WTC11 (cell line): ENCODE measurements at regions not wholly inside any gene's neighbourhood (a gene's known extent, or its start where the extent isn't known, plus 50 kb on each side); places are given as distances from the start of the nearest gene placed in this dataset.
"Not testable (repeated sequence)": the region's sequence is repeated elsewhere in the genome, so short reads cannot be mapped to it uniquely, and the experiment has no call there.

Experiments
- CREB1 ChIP-seq: sonication (generic); formaldehyde crosslinking; IDR thresholded peaks from 2 replicates; pipeline ENCODE4 v1.8.0; 2023; ENCODE audit warnings: mild to moderate bottlenecking, missing genetic modification reagents
- CREM ChIP-seq: sonication (generic); formaldehyde crosslinking; IDR thresholded peaks from 2 replicates; pipeline ENCODE4 v1.8.1; 2022; ENCODE audit warnings: mild to moderate bottlenecking, missing genetic modification reagents, moderate library complexity
- SP1 ChIP-seq: sonication (generic); formaldehyde crosslinking; conservative IDR thresholded peaks from 2 replicates; pipeline ENCODE4 v1.8.1; 2022; ENCODE audit warnings: missing genetic modification reagents
- TF ChIP-seq, protein P1 (sequence below): fragments of 200-600 bp; IDR thresholded peaks from 2 replicates; pipeline ENCODE4 v1.8.0; 2022; ENCODE audit warnings: antibody characterized with exemption
- TF ChIP-seq, protein P2 (sequence below): sonication (generic); formaldehyde crosslinking; IDR thresholded peaks from 2 replicates; pipeline ENCODE4 v1.8.0; 2023; ENCODE audit warnings: missing genetic modification reagents, mild to moderate bottlenecking, borderline replicate concordance
- TF ChIP-seq, protein P3 (sequence below): sonication (generic); formaldehyde crosslinking; IDR thresholded peaks from 2 replicates; pipeline ENCODE4 v1.8.1; 2023; ENCODE audit warnings: mild to moderate bottlenecking, missing genetic modification reagents, moderate library complexity
- TF ChIP-seq, protein P4 (sequence below): sonication (generic); formaldehyde crosslinking; IDR thresholded peaks from 2 replicates; pipeline ENCODE4 v1.8.1; 2023; ENCODE audit warnings: mild to moderate bottlenecking, missing genetic modification reagents

DNA sequence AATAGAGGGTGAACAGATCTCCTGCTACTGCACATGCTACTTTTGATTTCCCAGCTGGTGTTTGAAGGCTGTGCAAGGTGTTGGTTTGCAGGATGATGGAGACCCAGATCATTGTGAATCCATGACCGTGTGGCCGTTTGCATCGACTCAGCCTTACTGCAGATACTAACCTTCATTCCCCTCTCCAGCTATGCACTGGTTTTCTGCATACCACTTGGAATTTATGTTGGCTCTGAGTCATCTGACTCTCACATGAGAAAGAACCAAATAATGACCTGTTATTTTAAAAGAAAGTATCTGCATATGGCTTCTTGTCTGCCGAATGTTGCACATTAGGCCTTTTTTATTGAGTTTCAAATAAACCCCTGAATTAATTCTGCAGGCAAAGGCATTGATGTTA lies 221.7 kb upstream of the PRKX start:
- TF ChIP-seq CREB1; CREM (CRISPR knock-in tag); SP1 (CRISPR knock-in tag): not testable (repeated sequence)
- TF ChIP-seq, protein P1, sequence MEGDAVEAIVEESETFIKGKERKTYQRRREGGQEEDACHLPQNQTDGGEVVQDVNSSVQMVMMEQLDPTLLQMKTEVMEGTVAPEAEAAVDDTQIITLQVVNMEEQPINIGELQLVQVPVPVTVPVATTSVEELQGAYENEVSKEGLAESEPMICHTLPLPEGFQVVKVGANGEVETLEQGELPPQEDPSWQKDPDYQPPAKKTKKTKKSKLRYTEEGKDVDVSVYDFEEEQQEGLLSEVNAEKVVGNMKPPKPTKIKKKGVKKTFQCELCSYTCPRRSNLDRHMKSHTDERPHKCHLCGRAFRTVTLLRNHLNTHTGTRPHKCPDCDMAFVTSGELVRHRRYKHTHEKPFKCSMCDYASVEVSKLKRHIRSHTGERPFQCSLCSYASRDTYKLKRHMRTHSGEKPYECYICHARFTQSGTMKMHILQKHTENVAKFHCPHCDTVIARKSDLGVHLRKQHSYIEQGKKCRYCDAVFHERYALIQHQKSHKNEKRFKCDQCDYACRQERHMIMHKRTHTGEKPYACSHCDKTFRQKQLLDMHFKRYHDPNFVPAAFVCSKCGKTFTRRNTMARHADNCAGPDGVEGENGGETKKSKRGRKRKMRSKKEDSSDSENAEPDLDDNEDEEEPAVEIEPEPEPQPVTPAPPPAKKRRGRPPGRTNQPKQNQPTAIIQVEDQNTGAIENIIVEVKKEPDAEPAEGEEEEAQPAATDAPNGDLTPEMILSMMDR = not testable (repeated sequence)
- TF ChIP-seq, protein P2, sequence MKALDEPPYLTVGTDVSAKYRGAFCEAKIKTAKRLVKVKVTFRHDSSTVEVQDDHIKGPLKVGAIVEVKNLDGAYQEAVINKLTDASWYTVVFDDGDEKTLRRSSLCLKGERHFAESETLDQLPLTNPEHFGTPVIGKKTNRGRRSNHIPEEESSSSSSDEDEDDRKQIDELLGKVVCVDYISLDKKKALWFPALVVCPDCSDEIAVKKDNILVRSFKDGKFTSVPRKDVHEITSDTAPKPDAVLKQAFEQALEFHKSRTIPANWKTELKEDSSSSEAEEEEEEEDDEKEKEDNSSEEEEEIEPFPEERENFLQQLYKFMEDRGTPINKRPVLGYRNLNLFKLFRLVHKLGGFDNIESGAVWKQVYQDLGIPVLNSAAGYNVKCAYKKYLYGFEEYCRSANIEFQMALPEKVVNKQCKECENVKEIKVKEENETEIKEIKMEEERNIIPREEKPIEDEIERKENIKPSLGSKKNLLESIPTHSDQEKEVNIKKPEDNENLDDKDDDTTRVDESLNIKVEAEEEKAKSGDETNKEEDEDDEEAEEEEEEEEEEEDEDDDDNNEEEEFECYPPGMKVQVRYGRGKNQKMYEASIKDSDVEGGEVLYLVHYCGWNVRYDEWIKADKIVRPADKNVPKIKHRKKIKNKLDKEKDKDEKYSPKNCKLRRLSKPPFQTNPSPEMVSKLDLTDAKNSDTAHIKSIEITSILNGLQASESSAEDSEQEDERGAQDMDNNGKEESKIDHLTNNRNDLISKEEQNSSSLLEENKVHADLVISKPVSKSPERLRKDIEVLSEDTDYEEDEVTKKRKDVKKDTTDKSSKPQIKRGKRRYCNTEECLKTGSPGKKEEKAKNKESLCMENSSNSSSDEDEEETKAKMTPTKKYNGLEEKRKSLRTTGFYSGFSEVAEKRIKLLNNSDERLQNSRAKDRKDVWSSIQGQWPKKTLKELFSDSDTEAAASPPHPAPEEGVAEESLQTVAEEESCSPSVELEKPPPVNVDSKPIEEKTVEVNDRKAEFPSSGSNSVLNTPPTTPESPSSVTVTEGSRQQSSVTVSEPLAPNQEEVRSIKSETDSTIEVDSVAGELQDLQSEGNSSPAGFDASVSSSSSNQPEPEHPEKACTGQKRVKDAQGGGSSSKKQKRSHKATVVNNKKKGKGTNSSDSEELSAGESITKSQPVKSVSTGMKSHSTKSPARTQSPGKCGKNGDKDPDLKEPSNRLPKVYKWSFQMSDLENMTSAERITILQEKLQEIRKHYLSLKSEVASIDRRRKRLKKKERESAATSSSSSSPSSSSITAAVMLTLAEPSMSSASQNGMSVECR (CRISPR knock-in tag) = not testable (repeated sequence)
- TF ChIP-seq, protein P3, sequence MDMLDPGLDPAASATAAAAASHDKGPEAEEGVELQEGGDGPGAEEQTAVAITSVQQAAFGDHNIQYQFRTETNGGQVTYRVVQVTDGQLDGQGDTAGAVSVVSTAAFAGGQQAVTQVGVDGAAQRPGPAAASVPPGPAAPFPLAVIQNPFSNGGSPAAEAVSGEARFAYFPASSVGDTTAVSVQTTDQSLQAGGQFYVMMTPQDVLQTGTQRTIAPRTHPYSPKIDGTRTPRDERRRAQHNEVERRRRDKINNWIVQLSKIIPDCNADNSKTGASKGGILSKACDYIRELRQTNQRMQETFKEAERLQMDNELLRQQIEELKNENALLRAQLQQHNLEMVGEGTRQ (CRISPR knock-in tag) = not testable (repeated sequence)
- TF ChIP-seq, protein P4, sequence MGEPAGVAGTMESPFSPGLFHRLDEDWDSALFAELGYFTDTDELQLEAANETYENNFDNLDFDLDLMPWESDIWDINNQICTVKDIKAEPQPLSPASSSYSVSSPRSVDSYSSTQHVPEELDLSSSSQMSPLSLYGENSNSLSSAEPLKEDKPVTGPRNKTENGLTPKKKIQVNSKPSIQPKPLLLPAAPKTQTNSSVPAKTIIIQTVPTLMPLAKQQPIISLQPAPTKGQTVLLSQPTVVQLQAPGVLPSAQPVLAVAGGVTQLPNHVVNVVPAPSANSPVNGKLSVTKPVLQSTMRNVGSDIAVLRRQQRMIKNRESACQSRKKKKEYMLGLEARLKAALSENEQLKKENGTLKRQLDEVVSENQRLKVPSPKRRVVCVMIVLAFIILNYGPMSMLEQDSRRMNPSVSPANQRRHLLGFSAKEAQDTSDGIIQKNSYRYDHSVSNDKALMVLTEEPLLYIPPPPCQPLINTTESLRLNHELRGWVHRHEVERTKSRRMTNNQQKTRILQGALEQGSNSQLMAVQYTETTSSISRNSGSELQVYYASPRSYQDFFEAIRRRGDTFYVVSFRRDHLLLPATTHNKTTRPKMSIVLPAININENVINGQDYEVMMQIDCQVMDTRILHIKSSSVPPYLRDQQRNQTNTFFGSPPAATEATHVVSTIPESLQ = not testable (repeated sequence)
